GM18909 (cell line): ENCODE measurements at regions not wholly inside any gene's neighbourhood (a gene's known extent, or its start where the extent isn't known, plus 50 kb on each side); places are given as distances from the start of the nearest gene placed in this dataset.

Source experiments
- ATAC-seq: cut with Tn5 transposase; IDR thresholded peaks from one replicate; pipeline ENCODE4 v1.9.1; 2021; ENCODE audit warnings: mild to moderate bottlenecking; ENCODE audit not compliant: unreplicated experiment, poor library complexity

DNA sequence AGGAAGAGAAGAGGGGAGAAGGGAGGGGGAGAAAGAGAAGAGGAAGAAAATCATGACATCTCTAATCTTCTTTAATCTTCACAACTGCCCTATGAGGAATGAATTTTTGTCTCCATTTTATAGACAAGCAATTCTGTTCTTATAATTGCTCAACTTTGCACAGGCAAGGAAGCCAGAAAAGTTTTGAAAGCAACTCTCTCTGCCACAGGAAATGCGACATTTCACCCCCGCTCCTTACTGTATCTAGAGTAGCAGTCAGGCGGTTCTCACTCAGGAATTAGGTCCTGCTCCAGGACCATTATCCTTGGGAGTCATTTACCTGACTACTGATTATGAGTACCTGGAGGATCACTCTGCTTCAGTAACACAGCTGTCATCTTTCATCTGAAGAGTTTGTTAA lies 69.2 kb upstream of the FAM9A start:
- ATAC-seq, result no peak

DNA sequence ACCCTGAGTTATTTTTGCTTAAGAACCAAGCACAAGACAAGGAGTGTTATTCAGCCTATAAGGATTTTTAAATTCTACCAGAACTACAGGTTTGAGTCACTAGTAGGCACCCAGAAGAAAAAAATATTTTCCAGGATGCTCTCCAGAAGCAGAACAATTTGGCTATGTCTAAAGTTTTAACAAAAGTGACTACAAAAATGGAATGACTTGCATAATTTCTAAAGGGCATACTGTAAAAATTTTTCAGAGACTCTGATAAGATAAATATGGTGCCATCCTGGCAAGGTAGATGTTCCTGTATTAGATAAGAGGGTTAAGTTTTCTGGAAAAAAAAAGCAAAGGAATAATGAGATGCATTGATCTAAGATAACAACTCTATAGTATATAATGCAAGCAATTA lies 68.6 kb upstream of the FAM9A start:
- ATAC-seq, result no peak

DNA sequence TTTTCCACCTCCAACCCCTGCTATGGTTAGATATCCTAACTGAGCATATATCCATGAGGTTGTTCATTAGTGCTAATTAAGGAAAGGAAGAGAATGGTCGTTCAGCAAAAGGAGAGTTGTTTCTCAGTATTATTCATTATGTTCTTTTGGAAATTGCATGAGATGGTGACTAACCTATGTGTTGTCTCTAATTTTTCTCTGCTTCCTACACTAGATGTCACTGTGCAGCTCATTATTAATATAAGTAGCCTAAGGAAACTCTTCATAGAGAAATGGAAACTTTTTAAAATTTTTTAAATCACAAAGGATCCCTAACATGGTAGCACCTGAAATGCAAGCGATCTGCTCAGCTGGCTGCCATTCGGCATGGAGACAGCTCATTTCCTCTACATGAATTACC lies 67.7 kb upstream of the FAM9A start:
- no peak for ATAC-seq

DNA sequence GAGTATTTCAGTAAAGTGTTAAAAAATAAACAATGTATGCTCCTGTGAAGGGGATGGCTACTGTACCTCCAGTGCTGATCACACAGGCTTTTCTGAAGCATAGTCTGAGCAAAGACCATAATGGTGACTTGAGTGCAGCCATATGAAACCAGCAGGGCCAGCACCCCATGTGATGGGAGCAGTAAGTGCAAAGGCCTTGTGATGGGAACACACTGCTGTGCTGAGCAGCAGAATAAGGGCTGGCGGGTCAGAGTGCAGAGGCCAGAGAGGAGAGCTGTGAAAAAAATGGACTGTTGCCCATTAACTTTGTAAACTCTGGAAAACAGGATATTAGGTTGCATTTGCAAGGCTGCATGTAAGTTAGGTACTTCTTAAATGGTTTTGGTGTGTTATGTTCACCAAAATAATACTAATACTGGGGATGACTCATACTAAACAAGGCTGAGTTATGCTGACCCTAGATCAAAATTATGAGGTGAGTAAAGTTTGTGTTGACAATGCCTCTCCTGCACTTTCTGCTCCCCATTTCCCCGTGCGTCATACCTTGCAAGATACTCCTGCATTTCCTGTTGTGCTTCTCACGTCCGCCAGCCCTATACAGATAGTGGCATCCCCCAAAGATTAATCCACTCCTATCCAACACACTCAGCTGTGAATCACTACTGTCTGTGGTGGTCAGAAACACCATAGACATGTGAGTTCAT lies 67.0 kb upstream of the FAM9A start:
- no peak for ATAC-seq

DNA sequence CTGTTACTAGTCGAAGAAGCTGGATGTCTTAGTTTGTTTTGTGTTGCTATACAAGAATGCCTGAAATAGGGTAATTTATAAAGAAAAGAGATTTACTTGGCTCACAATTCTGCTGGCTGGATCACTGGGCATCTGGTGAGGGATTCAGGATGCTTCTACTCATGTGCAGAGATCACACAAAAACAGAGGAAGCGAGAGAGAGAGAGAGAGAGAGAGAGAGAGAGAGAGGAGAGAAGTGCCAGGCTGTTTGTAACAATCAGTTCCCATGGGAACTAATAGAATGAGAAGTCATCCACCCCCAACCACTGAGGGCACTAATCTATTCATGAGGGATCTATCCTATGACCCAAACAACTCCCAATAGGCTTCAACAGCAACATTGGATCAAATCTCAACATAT lies 66.2 kb upstream of the FAM9A start:
- ATAC-seq, result no peak

DNA sequence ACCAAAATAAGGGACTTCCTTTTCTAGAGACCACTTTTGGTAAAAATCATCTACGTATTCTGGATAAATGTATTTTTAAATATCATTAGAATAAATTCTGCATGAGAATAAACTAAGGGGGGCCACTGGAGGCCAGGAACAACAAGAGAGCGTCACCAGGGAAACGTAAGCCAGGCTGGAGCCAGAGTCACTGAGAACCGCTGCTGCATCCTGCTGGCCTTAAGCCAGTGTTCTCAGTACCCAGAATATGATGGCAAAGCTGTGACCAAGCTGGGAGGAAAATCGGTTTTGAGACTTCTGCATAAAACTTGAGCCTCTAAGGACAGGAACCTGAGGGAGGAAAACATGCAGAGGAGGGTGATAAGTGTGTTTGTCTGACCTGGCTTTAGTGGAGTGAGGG lies 63.0 kb upstream of the FAM9A start:
- ATAC-seq, result no peak

DNA sequence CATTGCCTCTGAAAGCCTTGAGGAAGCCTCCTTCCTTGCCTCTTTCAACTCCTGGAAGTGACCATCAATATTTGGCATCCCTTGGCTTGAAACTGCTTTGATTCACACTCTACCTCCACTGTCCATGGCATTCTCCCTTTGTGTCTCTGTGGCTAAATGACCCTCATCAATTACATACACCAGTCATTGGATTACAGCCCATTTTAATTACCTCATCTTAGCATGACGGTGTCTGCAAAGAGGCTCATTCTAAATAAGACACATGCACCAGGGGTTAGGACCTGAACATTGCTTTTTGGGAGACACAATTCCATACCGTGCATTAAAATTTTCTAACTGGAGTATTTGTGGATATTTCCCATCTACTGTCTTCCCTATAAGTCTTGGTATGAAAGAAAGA lies 60.7 kb upstream of the FAM9A start:
- no peak for ATAC-seq

DNA sequence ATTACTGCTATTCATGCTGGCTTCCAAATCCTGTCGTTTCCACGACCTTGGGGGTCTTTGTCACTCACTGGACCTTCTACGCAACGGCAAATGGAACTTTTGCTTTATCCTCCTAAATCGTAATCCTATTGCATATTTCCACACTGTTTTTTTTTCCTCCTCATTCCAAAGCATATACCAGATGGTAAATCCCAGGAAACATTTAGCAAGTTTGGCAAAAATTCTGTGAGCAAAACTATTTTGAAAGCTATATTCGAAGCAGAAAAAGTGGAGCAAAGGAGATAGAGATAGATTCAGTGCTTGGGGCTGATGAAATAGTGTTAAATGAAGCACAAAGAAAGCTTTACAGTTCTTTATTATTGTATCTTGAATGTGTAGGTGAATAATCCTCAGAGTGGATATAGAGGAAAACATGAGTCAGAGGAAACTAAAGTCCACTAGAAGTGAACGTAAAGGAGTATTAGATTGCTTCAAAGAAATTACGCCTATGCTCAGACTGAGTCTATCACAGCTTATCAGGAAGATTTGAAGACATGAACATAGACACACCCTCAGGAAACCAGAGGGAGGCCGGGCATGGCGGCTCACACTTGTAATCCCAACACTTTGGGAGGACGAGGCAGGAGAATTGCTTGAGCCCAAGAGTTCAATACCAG lies 50.2 kb upstream of the FAM9A start:
- no peak for ATAC-seq
